B cell (primary cell): ENCODE measurements at regions not wholly inside any gene's neighbourhood (a gene's known extent, or its start where the extent isn't known, plus 50 kb on each side); places are given as distances from the start of the nearest gene placed in this dataset.

ENCODE experiments used
- EZH2 ChIP-seq: IDR thresholded peaks from 2 replicates; pipeline ENCODE4 v1.6.1; 2012; ENCODE audit warnings: borderline replicate concordance, low read depth, mild to moderate bottlenecking, moderate library complexity, low read length; ENCODE audit not compliant: insufficient read depth, poor library complexity, severe bottlenecking
- TF ChIP-seq, protein P1 (sequence below): fragments of 200-600 bp; IDR thresholded peaks from one replicate; pipeline ENCODE4 v1.8.0; 2022; ENCODE audit warnings: antibody characterized with exemption, mild to moderate bottlenecking

DNA sequence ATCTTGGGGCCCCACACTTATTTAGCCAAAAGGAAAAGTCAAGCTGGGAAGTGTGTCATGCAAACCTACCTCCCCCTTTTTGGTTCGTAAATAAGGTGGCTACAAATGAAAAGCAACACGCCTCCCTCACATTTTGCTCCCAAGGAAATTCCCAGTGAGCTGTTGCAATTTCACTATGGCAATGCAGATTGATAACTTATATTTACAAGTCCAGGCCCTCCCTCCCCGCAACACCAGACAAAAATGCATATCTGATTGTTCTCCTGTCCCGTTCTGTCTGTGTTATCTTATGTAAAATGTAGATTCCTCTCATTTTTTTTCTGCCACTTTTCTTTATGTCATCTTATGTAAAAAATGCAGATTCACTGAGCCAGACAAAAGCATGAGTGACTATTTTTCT is 1305.3 kb downstream of the SLITRK5 start:
- no peak for TF ChIP-seq EZH2
- TF ChIP-seq, protein P1, sequence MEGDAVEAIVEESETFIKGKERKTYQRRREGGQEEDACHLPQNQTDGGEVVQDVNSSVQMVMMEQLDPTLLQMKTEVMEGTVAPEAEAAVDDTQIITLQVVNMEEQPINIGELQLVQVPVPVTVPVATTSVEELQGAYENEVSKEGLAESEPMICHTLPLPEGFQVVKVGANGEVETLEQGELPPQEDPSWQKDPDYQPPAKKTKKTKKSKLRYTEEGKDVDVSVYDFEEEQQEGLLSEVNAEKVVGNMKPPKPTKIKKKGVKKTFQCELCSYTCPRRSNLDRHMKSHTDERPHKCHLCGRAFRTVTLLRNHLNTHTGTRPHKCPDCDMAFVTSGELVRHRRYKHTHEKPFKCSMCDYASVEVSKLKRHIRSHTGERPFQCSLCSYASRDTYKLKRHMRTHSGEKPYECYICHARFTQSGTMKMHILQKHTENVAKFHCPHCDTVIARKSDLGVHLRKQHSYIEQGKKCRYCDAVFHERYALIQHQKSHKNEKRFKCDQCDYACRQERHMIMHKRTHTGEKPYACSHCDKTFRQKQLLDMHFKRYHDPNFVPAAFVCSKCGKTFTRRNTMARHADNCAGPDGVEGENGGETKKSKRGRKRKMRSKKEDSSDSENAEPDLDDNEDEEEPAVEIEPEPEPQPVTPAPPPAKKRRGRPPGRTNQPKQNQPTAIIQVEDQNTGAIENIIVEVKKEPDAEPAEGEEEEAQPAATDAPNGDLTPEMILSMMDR: no peak
